K562 (cell line): ENCODE measurements at regions not wholly inside any gene's neighbourhood (a gene's known extent, or its start where the extent isn't known, plus 50 kb on each side); places are given as distances from the start of the nearest gene placed in this dataset.
A peak's percentile ranks its signal among the peaks of the same experiment; 100 is the strongest.

Experiments used
- ATAC-seq: fragments of 200-7000 bp; cut with Tn5 transposase; 3 replicates; pipeline ENCODE4 v1.9.1; 2020; ENCODE audit warnings: moderate library complexity
- BruUV-seq: library from RNA; stranded (reverse); fragments of 400-500 nt; replicated peaks from 2 replicates; lab custom pipeline; 2021; lab: Mats Ljungman, UMichigan
- CTCF ChIA-PET: fragments of 300-600 bp; formaldehyde crosslinking; extraction: SDS; loops from one replicate; lab custom pipeline; 2021; ENCODE audit warnings: low intra/inter-chr PET ratio; lab: Yijun Ruan, JAX
- POLR2A ChIA-PET: fragments of 300-600, 350-650 bp; sonication (Branson Sonifier 250); formaldehyde crosslinking; extraction: SDS; loops from one replicate; lab custom pipeline; 2021; ENCODE audit warnings: antibody characterized with exemption, inconsistent platforms; lab: Yijun Ruan, JAX
- DNase-seq, 4 experiments: peaks; one replicate each; pipeline versions ENCODE4 v3.0.0 to v3.0.0-alpha.2; 2011 to 2018; ENCODE audit warnings: low spot score in 3 of 4, mixed read lengths in 3 of 4; ENCODE audit errors: extremely low read depth in 1 of 4
- FAIRE-seq: peaks from 2 replicates; lab custom pipeline; 2011; peaks lifted over from hg19 to GRCh38; lab: Jason Lieb, UNC
- H2AFZ ChIP-seq: 2 replicates; pipeline ENCODE4 v1.6.0; 2011; ENCODE audit warnings: low read depth, low read length, control low read depth, inconsistent platforms
- H3K27ac ChIP-seq: fragments of 200-600 bp; 3 replicates; pipeline ENCODE4 v1.8.0; 2011; ENCODE audit warnings: low read depth, mild to moderate bottlenecking, control low read depth, inconsistent platforms, low read length, moderate library complexity, mixed read lengths; ENCODE audit errors: extremely low read depth
- H3K27me3 ChIP-seq, 2 experiments: fragments of 300-600 bp in 1 of 2; 2 replicates in 1 of 2; 3 replicates in 1 of 2; pipeline versions ENCODE4 v1.6.0 to v1.8.0; 2011; ENCODE audit warnings: inconsistent platforms in 2 of 2, low read length in 2 of 2, mild to moderate bottlenecking in 1 of 2, mixed read lengths in 1 of 2, moderate library complexity in 1 of 2; ENCODE audit not compliant: control insufficient read depth in 2 of 2, insufficient read depth in 2 of 2
- H3K36me3 ChIP-seq: fragments of 300-600 bp; 3 replicates; pipeline ENCODE4 v1.8.0; 2011; ENCODE audit warnings: mild to moderate bottlenecking, low read length, inconsistent platforms; ENCODE audit not compliant: control insufficient read depth, insufficient read depth
- H3K4me1 ChIP-seq, 2 experiments: fragments of 200-600 bp in 1 of 2; replicated peaks in 1 of 2; 2 replicates in 1 of 2; 3 replicates in 1 of 2; pipeline versions ENCODE4 v1.5.1 to v1.8.0; 2011; ENCODE audit warnings: inconsistent platforms in 2 of 2, low read length in 2 of 2, mild to moderate bottlenecking in 1 of 2, mixed read lengths in 1 of 2, moderate library complexity in 1 of 2; ENCODE audit not compliant: control insufficient read depth in 2 of 2, insufficient read depth in 2 of 2
- H3K4me2 ChIP-seq: 2 replicates; pipeline ENCODE4 v1.6.1; 2011; ENCODE audit warnings: low read length, control low read depth, inconsistent platforms, mixed read lengths; ENCODE audit not compliant: insufficient read depth
- H3K4me3 ChIP-seq: fragments of 200-600 bp; sonication (generic), shearing (Covaris generic); 2 replicates; pipeline ENCODE4 v1.5.1; 2016; ENCODE audit warnings: control low read depth, inconsistent platforms
- H3K79me2 ChIP-seq: fragments of 200-600 bp; 3 replicates; pipeline ENCODE4 v1.8.0; 2011; ENCODE audit warnings: low read length, inconsistent platforms; ENCODE audit not compliant: control insufficient read depth, insufficient read depth
- H3K9ac ChIP-seq, 2 experiments: 2 replicates each; pipeline versions ENCODE4 v1.6.0 to v1.6.1; 2011; ENCODE audit warnings: low read depth in 2 of 2, low read length in 2 of 2, control low read depth in 1 of 2, inconsistent platforms in 1 of 2, mild to moderate bottlenecking in 1 of 2, mixed read lengths in 1 of 2; ENCODE audit not compliant: insufficient read depth in 1 of 2
- H3K9me1 ChIP-seq: one replicate; pipeline ENCODE4 v1.6.0; 2011; ENCODE audit warnings: inconsistent platforms, mild to moderate bottlenecking, low read length, moderate library complexity; ENCODE audit not compliant: control insufficient read depth, insufficient read depth
- H3K9me3 ChIP-seq: replicated peaks from 2 replicates; pipeline ENCODE4 v1.5.1; 2011; ENCODE audit warnings: low read depth, low read length, inconsistent platforms; ENCODE audit not compliant: control insufficient read depth, insufficient read depth
- H4K20me1 ChIP-seq: replicated peaks from 2 replicates; pipeline ENCODE4 v1.6.1; 2011; ENCODE audit warnings: low read length, inconsistent platforms, mixed read lengths; ENCODE audit not compliant: control insufficient read depth, insufficient read depth
- CBX1 ChIP-seq: sonication (generic); IDR thresholded peaks from 2 replicates; pipeline ENCODE4 v1.6.1; 2016; ENCODE audit warnings: antibody characterized with exemption, low read depth, mild to moderate bottlenecking
- E2F3 ChIP-seq: fragments of 250-450 bp; sonication (Bioruptor Pico); IDR thresholded peaks from 2 replicates; pipeline ENCODE4 v1.4.0; 2020; ENCODE audit warnings: mild to moderate bottlenecking
- HNRNPH1 ChIP-seq: fragments of 200-400 bp; formaldehyde crosslinking; optimal IDR thresholded peaks from 2 replicates; pipeline ENCODE3; 2017; ENCODE audit warnings: low read depth, mild to moderate bottlenecking, low read length, moderate library complexity
- HNRNPK ChIP-seq: fragments of 200-400 bp; formaldehyde crosslinking; IDR thresholded peaks from one replicate; pipeline ENCODE4 v1.6.1; 2018; ENCODE audit warnings: mild to moderate bottlenecking, low read depth, low read length; ENCODE audit not compliant: poor library complexity, severe bottlenecking
- MBD2 ChIP-seq: sonication (generic); IDR thresholded peaks from 2 replicates; pipeline ENCODE4 v1.6.1; 2016; ENCODE audit warnings: low read depth, borderline replicate concordance
- SMARCE1 ChIP-seq: fragments of 450-650 bp; IDR thresholded peaks from 2 replicates; pipeline ENCODE4 v1.7.1; 2016; ENCODE audit warnings: mild to moderate bottlenecking
- TRIM28 ChIP-seq: fragments of 450-650 bp; IDR thresholded peaks from 2 replicates; pipeline ENCODE4 v1.6.1; 2017
- ZNF224 ChIP-seq: sonication (generic); formaldehyde crosslinking; IDR thresholded peaks from 2 replicates; pipeline ENCODE4 v1.8.0; 2022; ENCODE audit warnings: mild to moderate bottlenecking, missing genetic modification reagents
- ZNF436 ChIP-seq: fragments of 250-450, 450-650 bp; sonication (Bioruptor Pico); formaldehyde crosslinking; IDR thresholded peaks from 2 replicates; pipeline ENCODE4 v1.7.0; 2020; ENCODE audit warnings: mild to moderate bottlenecking
- WGBS: fragments of 100-300 bp; shearing (Covaris generic); methylation state at CpG from one replicate; pipeline ENCODE4 v1.1.6; 2016; ENCODE audit warnings: low coverage, mixed read lengths; ENCODE audit not compliant: insufficient coverage; ENCODE audit errors: missing lambda C conversion rate; 5-methylcytosine and 5-hydroxymethylcytosine counted together
- in situ Hi-C: fragments of 300-500 bp; cut with MboI; formaldehyde crosslinking; loops from 4 replicates; pipeline ENCODE4 v1.15.0; 2018; ENCODE audit warnings: inconsistent platforms, mixed read lengths
- intact Hi-C: fragments of 100-400 bp; cut with micrococcal nuclease; formaldehyde crosslinking; loops from 2 replicates; pipeline ENCODE4 v1.14.2; 2022
- TF ChIP-seq, protein P1 (sequence below): sonication (generic); formaldehyde crosslinking; IDR thresholded peaks from 2 replicates; pipeline ENCODE4 v1.8.1; 2023; ENCODE audit warnings: mild to moderate bottlenecking, missing genetic modification reagents
- TF ChIP-seq, protein P2 (sequence below), 2 experiments: IDR thresholded peaks in 1 of 2; conservative IDR thresholded peaks in 1 of 2; 2 replicates each; pipeline ENCODE4 v1.6.1; 2016; ENCODE audit warnings: low read depth in 2 of 2, mild to moderate bottlenecking in 1 of 2, missing compliant biosample characterization in 1 of 2, missing genetic modification characterization in 1 of 2, moderate library complexity in 1 of 2

DNA sequence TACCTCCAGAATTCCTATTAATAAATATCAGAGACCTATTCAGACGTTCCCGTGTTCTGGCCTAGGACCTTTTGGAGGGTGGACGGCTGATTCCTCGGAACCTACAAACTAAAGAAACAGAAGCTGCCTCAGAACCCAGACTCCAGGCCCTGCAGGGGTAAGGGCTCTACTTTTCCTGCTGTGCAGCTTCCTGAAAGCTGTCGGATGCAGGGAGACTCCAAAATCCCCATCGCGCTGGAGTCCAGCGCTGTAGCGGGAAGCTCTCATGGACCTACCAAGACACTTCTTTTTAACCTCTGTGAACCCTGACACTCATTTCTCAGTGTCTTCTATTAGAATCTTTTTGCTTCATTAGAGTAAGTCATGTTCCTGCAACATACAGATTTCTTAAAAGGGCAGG is 244.5 kb upstream of the PITRM1 start:
- Histone ChIP-seq H3K79me2 (no peaks in the 10 kb centered on the region), H3K27me3 (peaks cover 0 to 41% of the 10 kb centered on the region in 2 experiments; a peak in 3 of 5 replicates), H3K9me3 (no peaks in the 10 kb centered on the region), H3K27ac (no peak overlapping the region), H3K4me1 (no peaks in the 10 kb centered on the region), H3K36me3 (no peaks in the 10 kb centered on the region), H2AFZ (no peak overlapping the region), H3K9ac (no peak overlapping the region), H4K20me1 (peaks cover 4% of the 10 kb centered on the region), H3K4me2 (no peak overlapping the region), H3K9me1 (no peaks in the 10 kb centered on the region), H3K4me3 (no peak overlapping the region)
- FAIRE-seq (no peak), ATAC-seq (no peak), DNase-seq (no peak)
- ChIA-PET CTCF (no interaction called here), POLR2A (interaction anchor here (0.7 to 1.2 kb wide), 2 partner anchors 13 to 125 kb away, joined by 3 to 5 read pairs; no protein-coding TSS in a partner anchor)
- TF ChIP-seq, protein P1, sequence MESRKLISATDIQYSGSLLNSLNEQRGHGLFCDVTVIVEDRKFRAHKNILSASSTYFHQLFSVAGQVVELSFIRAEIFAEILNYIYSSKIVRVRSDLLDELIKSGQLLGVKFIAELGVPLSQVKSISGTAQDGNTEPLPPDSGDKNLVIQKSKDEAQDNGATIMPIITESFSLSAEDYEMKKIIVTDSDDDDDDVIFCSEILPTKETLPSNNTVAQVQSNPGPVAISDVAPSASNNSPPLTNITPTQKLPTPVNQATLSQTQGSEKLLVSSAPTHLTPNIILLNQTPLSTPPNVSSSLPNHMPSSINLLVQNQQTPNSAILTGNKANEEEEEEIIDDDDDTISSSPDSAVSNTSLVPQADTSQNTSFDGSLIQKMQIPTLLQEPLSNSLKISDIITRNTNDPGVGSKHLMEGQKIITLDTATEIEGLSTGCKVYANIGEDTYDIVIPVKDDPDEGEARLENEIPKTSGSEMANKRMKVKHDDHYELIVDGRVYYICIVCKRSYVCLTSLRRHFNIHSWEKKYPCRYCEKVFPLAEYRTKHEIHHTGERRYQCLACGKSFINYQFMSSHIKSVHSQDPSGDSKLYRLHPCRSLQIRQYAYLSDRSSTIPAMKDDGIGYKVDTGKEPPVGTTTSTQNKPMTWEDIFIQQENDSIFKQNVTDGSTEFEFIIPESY = peak; percentile 65; the same call in 1 of the 2 replicates
- no peak for TF ChIP-seq SMARCE1
- intact Hi-C loops = no loop called here
- in situ Hi-C loops = no loop called here
- BruUV-seq = no TSS peak
- 47% methylated on average over 9 of the region's 9 CpGs for WGBS

DNA sequence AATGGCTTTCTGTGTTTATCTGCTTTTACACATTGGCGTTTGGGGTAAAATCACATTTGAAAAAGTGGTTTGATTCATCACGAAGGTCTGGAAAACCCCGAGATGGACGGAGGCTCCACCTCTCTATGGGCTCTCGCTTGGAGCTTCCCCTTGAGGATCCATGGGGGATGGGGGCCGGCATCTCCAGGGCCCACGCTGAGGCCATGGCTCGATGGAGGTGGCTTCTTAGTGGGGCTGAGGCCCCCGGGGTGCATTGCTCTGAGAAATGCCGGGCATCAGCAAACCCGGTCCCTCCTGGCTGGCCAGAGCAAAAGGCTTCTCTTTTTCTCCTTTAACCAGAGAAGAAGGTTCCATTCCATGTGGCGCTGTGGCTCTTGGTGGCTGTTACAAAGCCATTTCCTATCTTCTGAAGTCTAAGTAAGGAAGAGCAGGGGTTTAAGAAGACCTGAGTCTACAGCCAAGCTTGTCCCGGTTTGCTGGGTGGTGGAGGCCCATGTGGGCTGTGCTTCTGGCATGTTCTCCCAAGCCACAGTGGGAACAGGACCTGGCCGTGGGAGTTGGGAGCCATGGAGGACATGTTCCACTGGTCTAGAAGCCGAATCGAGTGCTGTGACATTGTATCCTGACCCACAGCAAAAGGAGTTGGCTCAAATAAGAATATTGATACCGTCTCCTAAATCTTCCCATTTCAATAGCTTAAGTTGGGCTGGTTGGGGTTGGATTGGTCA is 243.5 kb upstream of the PITRM1 start:
- ATAC-seq = no peak
- no peak for FAIRE-seq
- H3K27me3 ChIP-seq = peaks cover 0 to 31% of the 10 kb centered on the region in 2 experiments; a peak in 3 of 5 replicates
- BruUV-seq = no TSS peak
- H3K27ac ChIP-seq = no peak overlapping the region
- CTCF ChIA-PET = no interaction called here
- H3K9me1 ChIP-seq = no peaks in the 10 kb centered on the region
- H2AFZ ChIP-seq = no peak overlapping the region
- H3K4me1 ChIP-seq = no peaks in the 10 kb centered on the region
- H3K36me3 ChIP-seq = no peaks in the 10 kb centered on the region
- DNase-seq = no peak
- intact Hi-C loops = no loop called here
- 4% methylated on average over 16 of the region's 17 CpGs for WGBS
- no peaks in the 10 kb centered on the region for H3K9me3 ChIP-seq
- H3K4me2 ChIP-seq = no peak overlapping the region
- H3K79me2 ChIP-seq = no peaks in the 10 kb centered on the region
- POLR2A ChIA-PET = interaction anchor here (1.2 kb wide), 1 partner anchor 14 kb away, joined by 5 read pairs; no protein-coding TSS in a partner anchor
- H3K9ac ChIP-seq = no peak overlapping the region
- no peak overlapping the region for H3K4me3 ChIP-seq
- peaks cover 4% of the 10 kb centered on the region for H4K20me1 ChIP-seq
- in situ Hi-C loops = no loop called here
- no peak for TF ChIP-seq ZNF224 (CRISPR knock-in tag)
- no peak for TF ChIP-seq MBD2
- no peak for TF ChIP-seq ZNF436 (CRISPR knock-in tag)
- no peak for TF ChIP-seq HNRNPK
- TF ChIP-seq E2F3 (CRISPR knock-in tag) = no peak
- TF ChIP-seq, protein P2, sequence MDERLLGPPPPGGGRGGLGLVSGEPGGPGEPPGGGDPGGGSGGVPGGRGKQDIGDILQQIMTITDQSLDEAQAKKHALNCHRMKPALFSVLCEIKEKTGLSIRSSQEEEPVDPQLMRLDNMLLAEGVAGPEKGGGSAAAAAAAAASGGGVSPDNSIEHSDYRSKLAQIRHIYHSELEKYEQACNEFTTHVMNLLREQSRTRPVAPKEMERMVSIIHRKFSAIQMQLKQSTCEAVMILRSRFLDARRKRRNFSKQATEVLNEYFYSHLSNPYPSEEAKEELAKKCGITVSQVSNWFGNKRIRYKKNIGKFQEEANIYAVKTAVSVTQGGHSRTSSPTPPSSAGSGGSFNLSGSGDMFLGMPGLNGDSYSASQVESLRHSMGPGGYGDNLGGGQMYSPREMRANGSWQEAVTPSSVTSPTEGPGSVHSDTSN (CRISPR knock-in tag; IDR thresholded peaks at IDR 0.05; ENCODE audit: low read depth) = no peak
- TF ChIP-seq, protein P2 (tag; conservative IDR thresholded peaks at IDR 0.05; ENCODE audit: low read depth) = no peak
- no peak for TF ChIP-seq TRIM28
- TF ChIP-seq HNRNPH1 = no peak
- TF ChIP-seq CBX1 = no peak
